ENCODE measurements at regions not wholly inside any gene's neighbourhood (a gene's known extent, or its start where the extent isn't known, plus 50 kb on each side); places are given as distances from the start of the nearest gene placed in this dataset.

GRCh38 chr9:135220601-135221575 is 133.4 kb downstream of the OLFM1 start:
- H3K36me3 ChIP-seq (replicated peaks; ENCODE audit: control insufficient read depth, insufficient read depth, low read length), result no peaks in the 10 kb centered on the region
- no peak for DNase-seq
- no peak overlapping the region for H3K4me3 ChIP-seq (ENCODE audit: insufficient read depth, low read depth, low read length)
- H3K27me3 ChIP-seq (ENCODE audit: control insufficient read depth, insufficient read depth, low read length), result no peaks in the 10 kb centered on the region

- H3K4me3 ChIP-seq (ENCODE audit: insufficient read depth, low read depth, low read length), result no peak overlapping the region
- DNase-seq, result no peak
These were observed 134.1 kb downstream of the OLFM1 start for GRCh38 chr9:135221576-135221950.

GRCh38 chr9:135221951-135222631 is 134.6 kb downstream of the OLFM1 start:
- peak; percentile 92 for DNase-seq
- H3K36me3 ChIP-seq (replicated peaks; ENCODE audit: control insufficient read depth, insufficient read depth, low read length), result no peaks in the 10 kb centered on the region
- no peaks in the 10 kb centered on the region for H3K27me3 ChIP-seq (ENCODE audit: control insufficient read depth, insufficient read depth, low read length)
- H3K4me3 ChIP-seq (ENCODE audit: insufficient read depth, low read depth, low read length), result no peak overlapping the region

More at GRCh38 chr9:135221576-135221950, 134.1 kb downstream of the OLFM1 start:
- no peaks in the 10 kb centered on the region for H3K36me3 ChIP-seq (replicated peaks; ENCODE audit: control insufficient read depth, insufficient read depth, low read length)
- H3K27me3 ChIP-seq (ENCODE audit: control insufficient read depth, insufficient read depth, low read length), result no peaks in the 10 kb centered on the region

- no peaks in the 10 kb centered on the region for H3K27me3 ChIP-seq (ENCODE audit: control insufficient read depth, insufficient read depth, low read length)
- H3K4me3 ChIP-seq (ENCODE audit: insufficient read depth, low read depth, low read length), result no peak overlapping the region
- no peak for DNase-seq
- no peaks in the 10 kb centered on the region for H3K36me3 ChIP-seq (replicated peaks; ENCODE audit: control insufficient read depth, insufficient read depth, low read length)
These were observed 135.7 kb downstream of the OLFM1 start for GRCh38 chr9:135222881-135223760.

GRCh38 chr9:135223831-135224230 is 136.4 kb downstream of the OLFM1 start:
- DNase-seq, result no peak
- Histone ChIP-seq H3K4me3 (ENCODE audit: insufficient read depth, low read depth, low read length) (no peak overlapping the region), H3K36me3 (replicated peaks; ENCODE audit: control insufficient read depth, insufficient read depth, low read length) (no peaks in the 10 kb centered on the region), H3K27me3 (ENCODE audit: control insufficient read depth, insufficient read depth, low read length) (no peaks in the 10 kb centered on the region)

- Histone ChIP-seq H3K27me3 (ENCODE audit: control insufficient read depth, insufficient read depth, low read length) (no peaks in the 10 kb centered on the region), H3K36me3 (replicated peaks; ENCODE audit: control insufficient read depth, insufficient read depth, low read length) (no peaks in the 10 kb centered on the region), H3K4me3 (ENCODE audit: insufficient read depth, low read depth, low read length) (no peak overlapping the region)
- no peak for DNase-seq
These were observed 136.9 kb downstream of the OLFM1 start for GRCh38 chr9:135224286-135224877.

- DNase-seq, result no peak
These were observed 137.6 kb downstream of the OLFM1 start for GRCh38 chr9:135224921-135225541.

GRCh38 chr9:135225619-135226228 is 138.3 kb downstream of the OLFM1 start:
- no peak for DNase-seq
- no peaks in the 10 kb centered on the region for H3K27me3 ChIP-seq (ENCODE audit: control insufficient read depth, insufficient read depth, low read length)
- no peak overlapping the region for H3K4me3 ChIP-seq (ENCODE audit: insufficient read depth, low read depth, low read length)
- no peaks in the 10 kb centered on the region for H3K36me3 ChIP-seq (replicated peaks; ENCODE audit: control insufficient read depth, insufficient read depth, low read length)

More at GRCh38 chr9:135224921-135225541, 137.6 kb downstream of the OLFM1 start:
- no peak overlapping the region for H3K4me3 ChIP-seq (ENCODE audit: insufficient read depth, low read depth, low read length)
- H3K27me3 ChIP-seq (ENCODE audit: control insufficient read depth, insufficient read depth, low read length), result no peaks in the 10 kb centered on the region
- H3K36me3 ChIP-seq (replicated peaks; ENCODE audit: control insufficient read depth, insufficient read depth, low read length), result no peaks in the 10 kb centered on the region

- H3K4me3 ChIP-seq (ENCODE audit: insufficient read depth, low read depth, low read length), result no peak overlapping the region
- DNase-seq, result no peak
These were observed 139.0 kb downstream of the OLFM1 start for GRCh38 chr9:135226369-135227050.

GRCh38 chr9:135227641-135228251 is 140.3 kb downstream of the OLFM1 start:
- DNase-seq, result no peak
- Histone ChIP-seq H3K36me3 (replicated peaks; ENCODE audit: control insufficient read depth, insufficient read depth, low read length) (no peaks in the 10 kb centered on the region), H3K4me3 (ENCODE audit: insufficient read depth, low read depth, low read length) (no peak overlapping the region), H3K27me3 (ENCODE audit: control insufficient read depth, insufficient read depth, low read length) (no peaks in the 10 kb centered on the region)

More at GRCh38 chr9:135226369-135227050, 139.0 kb downstream of the OLFM1 start:
- Histone ChIP-seq H3K27me3 (ENCODE audit: control insufficient read depth, insufficient read depth, low read length) (no peaks in the 10 kb centered on the region), H3K36me3 (replicated peaks; ENCODE audit: control insufficient read depth, insufficient read depth, low read length) (no peaks in the 10 kb centered on the region)

GRCh38 chr9:135228345-135228982 is 141.0 kb downstream of the OLFM1 start:
- Histone ChIP-seq H3K36me3 (replicated peaks; ENCODE audit: control insufficient read depth, insufficient read depth, low read length) (no peaks in the 10 kb centered on the region), H3K27me3 (ENCODE audit: control insufficient read depth, insufficient read depth, low read length) (no peaks in the 10 kb centered on the region), H3K4me3 (ENCODE audit: insufficient read depth, low read depth, low read length) (no peak overlapping the region)
- no peak for DNase-seq

GRCh38 chr9:135228983-135229625 is 141.6 kb downstream of the OLFM1 start:
- Histone ChIP-seq H3K36me3 (replicated peaks; ENCODE audit: control insufficient read depth, insufficient read depth, low read length) (no peaks in the 10 kb centered on the region), H3K4me3 (ENCODE audit: insufficient read depth, low read depth, low read length) (no peak overlapping the region), H3K27me3 (ENCODE audit: control insufficient read depth, insufficient read depth, low read length) (no peaks in the 10 kb centered on the region)
- no peak for DNase-seq

Data from H7 (cell line).